ENCODE measurements at regions not wholly inside any gene's neighbourhood (a gene's known extent, or its start where the extent isn't known, plus 50 kb on each side); places are given as distances from the start of the nearest gene placed in this dataset.

- Mint-ChIP-seq H3K4me1 (ENCODE audit: low read depth, unreplicated experiment) (no peaks in the 10 kb centered on the region), H3K27me3 (ENCODE audit: unreplicated experiment) (no peaks in the 10 kb centered on the region), H3K36me3 (ENCODE audit: insufficient read depth, unreplicated experiment) (no peaks in the 10 kb centered on the region), H3K27ac (ENCODE audit: unreplicated experiment) (no peak overlapping the region), H3K9me3 (ENCODE audit: low read depth, unreplicated experiment) (no peaks in the 10 kb centered on the region), H3K4me3 (ENCODE audit: low read depth, unreplicated experiment) (no peak overlapping the region)
- no peak for TF ChIP-seq CTCF (IDR thresholded peaks at IDR 0.05; ENCODE audit: unreplicated experiment)
- intact Hi-C loops (cut with micrococcal nuclease; ENCODE audit: unreplicated experiment): no loop called here
- DNase-seq: no peak
- no TSS peak for BruUV-seq (replicated peaks)
- CTCF ChIA-PET: no interaction called here
Measured at GRCh38 chr7:93779115-93779514, 111.4 kb downstream of the TFPI2 start.

DNA sequence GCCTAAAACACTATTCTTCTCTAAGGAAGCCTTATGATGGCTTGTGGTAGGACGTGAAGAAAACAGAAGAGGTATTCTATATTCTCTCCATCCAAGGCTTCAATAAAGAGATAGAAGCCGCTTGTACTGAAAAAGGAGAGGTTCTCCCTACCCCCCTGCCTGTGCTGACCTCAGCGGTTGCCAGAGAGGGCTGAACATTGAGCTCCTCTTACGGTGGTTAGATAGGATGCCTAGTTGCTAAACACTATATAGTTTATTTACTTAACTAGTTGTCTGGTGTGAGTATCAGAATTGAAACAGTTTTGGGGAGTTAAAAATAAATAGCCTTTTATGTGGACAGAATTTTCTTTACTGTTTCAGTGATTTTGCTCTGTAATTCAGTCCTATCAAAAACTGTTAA lies 112.2 kb downstream of the TFPI2 start:
- intact Hi-C loops (cut with micrococcal nuclease; ENCODE audit: unreplicated experiment): no loop called here
- no peak overlapping the region for H3K27ac Mint-ChIP-seq (ENCODE audit: unreplicated experiment)
- CTCF ChIA-PET: no interaction called here
- no peak for DNase-seq
- no peaks in the 10 kb centered on the region for H3K9me3 Mint-ChIP-seq (ENCODE audit: low read depth, unreplicated experiment)
- H3K27me3 Mint-ChIP-seq (ENCODE audit: unreplicated experiment): no peaks in the 10 kb centered on the region
- no TSS peak for BruUV-seq (replicated peaks)
- no peaks in the 10 kb centered on the region for H3K4me1 Mint-ChIP-seq (ENCODE audit: low read depth, unreplicated experiment)
- no peak overlapping the region for H3K4me3 Mint-ChIP-seq (ENCODE audit: low read depth, unreplicated experiment)
- no peak for TF ChIP-seq CTCF (IDR thresholded peaks at IDR 0.05; ENCODE audit: unreplicated experiment)
- H3K36me3 Mint-ChIP-seq (ENCODE audit: insufficient read depth, unreplicated experiment): no peaks in the 10 kb centered on the region

DNA sequence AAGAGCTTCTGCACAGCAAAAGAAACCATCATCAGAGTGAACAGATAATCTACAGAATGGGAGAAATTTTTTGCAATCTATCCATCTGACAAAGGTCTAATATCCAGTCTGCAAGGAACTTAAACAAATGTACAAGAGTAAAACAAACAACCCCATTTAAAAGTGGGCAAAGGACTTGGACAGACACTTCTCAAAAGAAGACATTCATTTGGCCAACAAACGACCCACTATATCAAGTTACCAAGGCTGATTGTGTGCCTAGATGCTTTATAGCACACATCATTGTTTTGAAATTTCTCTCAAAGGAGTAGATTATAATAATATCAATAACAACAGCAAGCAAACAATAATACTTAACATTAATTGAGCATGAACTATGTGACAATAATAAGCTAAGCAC lies 117.1 kb downstream of the TFPI2 start:
- H3K4me1 Mint-ChIP-seq (ENCODE audit: low read depth, unreplicated experiment): no peaks in the 10 kb centered on the region
- peaks cover 2% of the 10 kb centered on the region for H3K9me3 Mint-ChIP-seq (ENCODE audit: low read depth, unreplicated experiment)
- CTCF ChIA-PET: no interaction called here
- no peak overlapping the region for H3K27ac Mint-ChIP-seq (ENCODE audit: unreplicated experiment)
- DNase-seq: no peak
- H3K27me3 Mint-ChIP-seq (ENCODE audit: unreplicated experiment): no peaks in the 10 kb centered on the region
- no peaks in the 10 kb centered on the region for H3K36me3 Mint-ChIP-seq (ENCODE audit: insufficient read depth, unreplicated experiment)
- intact Hi-C loops (cut with micrococcal nuclease; ENCODE audit: unreplicated experiment): no loop called here
- no peak overlapping the region for H3K4me3 Mint-ChIP-seq (ENCODE audit: low read depth, unreplicated experiment)
- TF ChIP-seq CTCF (IDR thresholded peaks at IDR 0.05; ENCODE audit: unreplicated experiment): no peak
- BruUV-seq (replicated peaks): no TSS peak

DNA sequence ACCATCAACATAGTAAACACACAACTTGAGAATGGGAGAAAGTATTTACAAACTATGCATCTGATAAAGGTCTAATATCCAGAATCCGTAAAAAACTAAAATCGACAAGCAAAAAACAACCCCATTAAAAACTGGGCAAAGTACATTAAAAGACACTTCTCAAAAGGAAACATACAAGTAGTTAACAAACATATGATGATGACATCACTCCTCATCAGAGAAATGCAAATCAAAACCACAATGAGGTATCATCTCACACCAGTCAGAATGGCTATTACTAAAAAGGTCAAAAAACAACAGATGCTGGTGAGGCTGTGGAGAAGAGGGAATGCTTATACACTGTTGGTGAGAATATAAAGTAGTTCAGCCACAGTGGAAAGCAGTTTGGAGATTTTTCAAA lies 125.1 kb downstream of the TFPI2 start:
- intact Hi-C loops (cut with micrococcal nuclease; ENCODE audit: unreplicated experiment): no loop called here
- no TSS peak for BruUV-seq (replicated peaks)
- no peak overlapping the region for H3K27ac Mint-ChIP-seq (ENCODE audit: unreplicated experiment)
- peaks cover 2% of the 10 kb centered on the region for H3K9me3 Mint-ChIP-seq (ENCODE audit: low read depth, unreplicated experiment)
- DNase-seq: no peak
- CTCF ChIA-PET: no interaction called here
- H3K27me3 Mint-ChIP-seq (ENCODE audit: unreplicated experiment): no peaks in the 10 kb centered on the region
- no peaks in the 10 kb centered on the region for H3K36me3 Mint-ChIP-seq (ENCODE audit: insufficient read depth, unreplicated experiment)
- H3K4me3 Mint-ChIP-seq (ENCODE audit: low read depth, unreplicated experiment): no peak overlapping the region
- no peaks in the 10 kb centered on the region for H3K4me1 Mint-ChIP-seq (ENCODE audit: low read depth, unreplicated experiment)
- no peak for TF ChIP-seq CTCF (IDR thresholded peaks at IDR 0.05; ENCODE audit: unreplicated experiment)

GRCh38 chr7:93758631-93759030 lies 131.9 kb downstream of the TFPI2 start:
- H3K36me3 Mint-ChIP-seq (ENCODE audit: insufficient read depth, unreplicated experiment): no peaks in the 10 kb centered on the region
- no peak for DNase-seq
- no peaks in the 10 kb centered on the region for H3K9me3 Mint-ChIP-seq (ENCODE audit: low read depth, unreplicated experiment)
- H3K27me3 Mint-ChIP-seq (ENCODE audit: unreplicated experiment): no peaks in the 10 kb centered on the region
- BruUV-seq (replicated peaks): no TSS peak
- H3K27ac Mint-ChIP-seq (ENCODE audit: unreplicated experiment): no peak overlapping the region
- H3K4me3 Mint-ChIP-seq (ENCODE audit: low read depth, unreplicated experiment): no peak overlapping the region
- intact Hi-C loops (cut with micrococcal nuclease; ENCODE audit: unreplicated experiment): no loop called here
- TF ChIP-seq CTCF (IDR thresholded peaks at IDR 0.05; ENCODE audit: unreplicated experiment): no peak
- CTCF ChIA-PET: no interaction called here
- H3K4me1 Mint-ChIP-seq (ENCODE audit: low read depth, unreplicated experiment): no peaks in the 10 kb centered on the region
